Keratinocyte (primary cell): ENCODE measurements at regions not wholly inside any gene's neighbourhood (a gene's known extent, or its start where the extent isn't known, plus 50 kb on each side); places are given as distances from the start of the nearest gene placed in this dataset.

Experiments
- CTCF ChIP-seq, 3 experiments: IDR thresholded peaks in 1 of 3; conservative IDR thresholded peaks in 1 of 3; optimal IDR thresholded peaks in 1 of 3; 2 replicates in 2 of 3; 3 replicates in 1 of 3; pipeline versions ENCODE3 to v1.5.1; 2011; ENCODE audit warnings: low read length in 3 of 3, mild to moderate bottlenecking in 3 of 3, moderate library complexity in 2 of 3, control low read depth in 1 of 3, inconsistent platforms in 1 of 3; ENCODE audit not compliant: insufficient read depth in 2 of 3; ENCODE audit errors: extremely low read depth in 1 of 3
- EZH2 ChIP-seq: IDR thresholded peaks from one replicate; pipeline ENCODE4 v1.6.1; 2012; ENCODE audit warnings: inconsistent platforms, mild to moderate bottlenecking, low read length, moderate library complexity

GRCh38 chr4:117634716-117635115 lies 399.6 kb upstream of the NDST3 start:
- no peak for TF ChIP-seq CTCF (optimal IDR thresholded peaks at IDR 0.05 in 1 of 3, IDR thresholded peaks at IDR 0.05 in 1 of 3, conservative IDR thresholded peaks at IDR 0.05 in 1 of 3; ENCODE audit: extremely low read depth in 1 of 3, insufficient read depth in 2 of 3, low read length in 3 of 3)
- TF ChIP-seq EZH2, result no peak
